GM10266 (cell line): ENCODE measurements at regions not wholly inside any gene's neighbourhood (a gene's known extent, or its start where the extent isn't known, plus 50 kb on each side); places are given as distances from the start of the nearest gene placed in this dataset.

ENCODE experiments used
- DNase-seq: peaks from one replicate; pipeline ENCODE4 v3.0.0; 2012; ENCODE audit errors: extremely low spot score
- TF ChIP-seq, protein P1 (sequence below): IDR thresholded peaks from 2 replicates; pipeline ENCODE4 v1.5.1; 2012; ENCODE audit warnings: mild to moderate bottlenecking, low read depth; ENCODE audit not compliant: control insufficient read depth, insufficient read depth; ENCODE audit errors: missing control alignments

DNA sequence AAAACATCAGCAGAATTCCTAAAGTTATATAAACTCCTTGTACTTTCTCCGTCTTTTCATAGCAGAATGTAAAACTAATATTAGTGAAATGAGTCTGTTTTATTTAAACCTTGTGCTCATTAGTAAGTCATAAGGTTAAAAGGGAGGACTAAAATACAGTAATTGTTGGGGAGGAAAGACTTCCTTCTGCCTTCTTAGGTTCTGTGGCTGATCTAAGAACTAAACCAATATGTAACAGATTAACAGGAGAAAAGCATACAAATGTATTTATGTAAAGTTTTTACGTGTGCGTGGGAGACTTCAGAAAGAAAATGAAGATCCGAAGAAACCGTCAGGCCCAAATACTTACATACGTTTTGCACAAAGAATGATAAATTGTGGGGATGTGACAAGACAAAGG is 286.6 kb upstream of the MAD2L1 start:
- DNase-seq = no peak
- TF ChIP-seq, protein P1, sequence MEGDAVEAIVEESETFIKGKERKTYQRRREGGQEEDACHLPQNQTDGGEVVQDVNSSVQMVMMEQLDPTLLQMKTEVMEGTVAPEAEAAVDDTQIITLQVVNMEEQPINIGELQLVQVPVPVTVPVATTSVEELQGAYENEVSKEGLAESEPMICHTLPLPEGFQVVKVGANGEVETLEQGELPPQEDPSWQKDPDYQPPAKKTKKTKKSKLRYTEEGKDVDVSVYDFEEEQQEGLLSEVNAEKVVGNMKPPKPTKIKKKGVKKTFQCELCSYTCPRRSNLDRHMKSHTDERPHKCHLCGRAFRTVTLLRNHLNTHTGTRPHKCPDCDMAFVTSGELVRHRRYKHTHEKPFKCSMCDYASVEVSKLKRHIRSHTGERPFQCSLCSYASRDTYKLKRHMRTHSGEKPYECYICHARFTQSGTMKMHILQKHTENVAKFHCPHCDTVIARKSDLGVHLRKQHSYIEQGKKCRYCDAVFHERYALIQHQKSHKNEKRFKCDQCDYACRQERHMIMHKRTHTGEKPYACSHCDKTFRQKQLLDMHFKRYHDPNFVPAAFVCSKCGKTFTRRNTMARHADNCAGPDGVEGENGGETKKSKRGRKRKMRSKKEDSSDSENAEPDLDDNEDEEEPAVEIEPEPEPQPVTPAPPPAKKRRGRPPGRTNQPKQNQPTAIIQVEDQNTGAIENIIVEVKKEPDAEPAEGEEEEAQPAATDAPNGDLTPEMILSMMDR = no peak

DNA sequence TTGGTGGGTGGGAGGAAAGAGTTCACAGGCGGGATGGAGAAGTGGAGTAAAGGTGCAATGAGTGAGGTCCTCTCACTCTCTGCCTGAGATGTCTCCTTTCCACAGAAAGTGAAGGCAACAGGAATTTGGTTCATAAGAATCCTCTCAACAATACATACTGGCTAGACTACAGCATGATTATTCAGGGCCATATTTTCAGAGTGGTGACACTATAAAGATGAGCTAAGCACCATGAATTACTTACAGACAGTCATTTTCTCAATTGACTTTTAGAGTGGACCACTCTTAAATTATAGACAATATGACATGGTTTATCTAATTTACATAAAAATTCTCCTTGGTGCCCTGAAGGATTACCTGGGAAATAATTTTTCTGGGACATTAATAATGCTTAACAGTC is 286.1 kb upstream of the MAD2L1 start:
- no peak for DNase-seq
- TF ChIP-seq, protein P1 = no peak

DNA sequence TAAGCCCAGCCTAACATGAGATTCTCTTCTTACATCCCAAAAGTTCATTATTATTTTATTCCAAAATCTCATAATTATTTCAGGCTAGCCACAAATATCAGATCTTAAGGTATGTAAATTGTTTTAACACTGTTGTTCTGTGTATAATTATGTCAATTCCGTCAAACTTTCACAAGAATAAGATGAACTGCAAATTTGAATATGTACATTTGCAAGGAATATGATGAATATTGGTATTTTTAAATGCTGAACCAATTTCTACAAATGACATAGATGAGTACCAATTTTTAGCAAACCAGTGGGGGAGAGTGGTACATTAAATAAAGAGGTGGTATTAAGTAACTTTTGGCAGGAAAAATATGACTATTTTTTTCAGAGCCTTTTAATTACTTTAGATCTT is 282.3 kb upstream of the MAD2L1 start:
- DNase-seq = no peak
- TF ChIP-seq, protein P1 = no peak

DNA sequence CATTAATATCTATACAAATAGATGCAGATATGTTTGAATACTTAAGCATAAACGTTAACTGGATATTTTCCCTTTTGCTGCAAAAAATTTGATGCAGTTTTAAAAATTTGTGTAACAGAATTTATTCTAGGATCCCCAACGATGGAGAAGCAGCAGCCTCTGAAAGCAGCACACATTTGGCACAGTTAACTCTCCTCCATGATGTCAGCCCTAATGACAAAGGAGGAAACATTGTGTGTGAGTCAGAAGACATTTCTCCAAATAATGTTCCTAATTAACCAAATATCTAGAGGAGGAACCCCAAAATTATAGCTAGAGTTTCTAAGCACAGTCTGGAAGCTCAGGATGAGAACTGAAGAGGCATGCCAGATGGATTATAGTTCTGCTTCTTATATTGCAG is 281.9 kb upstream of the MAD2L1 start:
- TF ChIP-seq, protein P1 = no peak

DNA sequence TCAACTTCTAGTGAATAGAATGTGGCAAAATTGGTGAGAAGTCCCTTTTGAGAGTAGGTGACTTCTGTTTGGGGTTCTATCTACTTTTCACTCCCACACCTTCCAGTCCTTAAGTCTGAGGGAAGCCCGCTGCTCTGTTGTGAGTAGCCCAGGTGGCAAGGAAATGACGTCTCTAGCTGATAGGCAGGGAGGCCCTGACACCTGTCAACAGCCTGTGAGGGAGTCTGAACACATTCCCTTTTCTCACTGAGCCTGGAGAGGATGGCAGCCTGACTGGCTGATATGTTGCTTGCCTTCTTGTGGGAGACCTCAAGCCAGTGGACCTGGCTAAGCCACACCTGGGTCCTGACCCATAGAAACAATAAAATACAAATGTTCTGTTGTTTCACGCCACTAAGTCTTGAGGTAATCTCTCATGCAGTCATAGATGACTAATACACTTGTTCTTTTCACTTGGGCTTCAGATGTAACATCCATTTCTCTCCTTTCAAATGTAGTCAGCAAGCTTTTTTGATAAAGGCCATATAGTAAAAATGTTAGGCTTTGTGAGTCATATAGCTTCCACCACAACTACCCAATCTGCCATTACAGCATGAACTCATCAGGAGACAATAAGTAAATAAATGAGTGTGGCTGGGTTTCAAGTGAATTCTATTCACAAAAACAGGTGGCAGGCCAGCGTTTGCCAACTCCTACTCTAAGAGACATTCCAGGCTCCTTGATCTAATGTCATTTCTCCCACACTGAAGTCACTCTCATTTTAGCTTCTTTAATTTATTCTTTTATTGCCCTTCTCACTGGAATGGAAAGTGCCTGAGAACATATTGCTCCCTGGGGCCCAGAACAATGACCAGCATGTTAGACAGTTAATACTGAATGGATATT is 265.1 kb upstream of the MAD2L1 start:
- TF ChIP-seq, protein P1 = no peak
- no peak for DNase-seq

More for the DNA sequence above, 281.9 kb upstream of the MAD2L1 start:
- no peak for DNase-seq

DNA sequence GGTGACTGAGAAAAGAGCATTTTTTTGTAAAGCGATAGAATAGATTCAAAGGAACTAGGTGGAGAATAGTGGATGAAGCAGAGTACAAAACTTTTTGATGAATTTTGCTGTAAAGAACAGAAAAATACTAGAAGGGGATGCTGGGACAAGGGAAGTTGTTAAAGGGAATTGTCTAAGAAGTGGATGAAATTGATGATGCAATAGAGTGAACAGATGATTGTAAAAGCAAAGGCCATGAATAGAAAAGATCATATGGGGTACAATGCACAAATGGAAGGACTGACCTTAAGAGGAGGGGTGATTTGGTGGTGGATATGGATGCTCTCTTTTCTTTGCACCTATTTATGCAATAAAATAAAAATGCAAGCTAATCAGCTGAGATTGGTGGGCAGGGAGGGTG is 262.7 kb upstream of the MAD2L1 start:
- no peak for DNase-seq
- TF ChIP-seq, protein P1 = no peak

DNA sequence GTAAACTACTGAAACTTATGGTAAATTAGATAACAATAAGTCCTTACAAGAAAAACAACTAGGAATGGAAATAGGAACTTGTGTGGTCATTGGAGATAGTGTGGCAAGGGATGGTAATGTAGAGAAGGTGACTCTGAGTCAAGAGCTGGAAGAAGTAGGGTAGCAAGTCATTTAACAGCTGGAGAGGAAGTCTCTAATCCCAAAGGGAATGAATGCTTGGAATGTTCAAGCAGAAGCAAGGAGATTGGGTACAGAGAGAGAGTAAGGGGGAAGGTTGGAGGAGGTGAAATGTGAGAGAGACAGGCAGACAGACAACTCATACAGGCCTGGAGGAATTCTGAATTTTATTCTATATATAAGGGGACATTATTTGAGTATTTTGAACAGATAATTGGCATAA is 260.6 kb upstream of the MAD2L1 start:
- TF ChIP-seq, protein P1 = no peak
- no peak for DNase-seq
